Loucy (cell line): ENCODE measurements at regions not wholly inside any gene's neighbourhood (a gene's known extent, or its start where the extent isn't known, plus 50 kb on each side); places are given as distances from the start of the nearest gene placed in this dataset.

Experiments
- H2AFZ ChIP-seq: fragments of 200-600 bp; sonication (generic); 2 replicates; pipeline ENCODE4 v1.6.0; 2016; ENCODE audit warnings: antibody characterized with exemption, mild to moderate bottlenecking, low read length, moderate library complexity
- H3F3A ChIP-seq: fragments of 200-600 bp; 2 replicates; pipeline ENCODE4 v1.6.0; 2016; ENCODE audit warnings: antibody characterized with exemption, low read depth, mild to moderate bottlenecking
- H3K27me3 ChIP-seq: fragments of 200-600 bp; sonication (generic); 2 replicates; pipeline ENCODE4 v1.6.1; 2014; ENCODE audit warnings: low read length, mild to moderate bottlenecking; ENCODE audit not compliant: insufficient read depth, poor library complexity, severe bottlenecking
- H3K36me3 ChIP-seq: fragments of 200-600 bp; sonication (generic); 2 replicates; pipeline ENCODE4 v1.6.1; 2016; ENCODE audit warnings: low read length; ENCODE audit not compliant: insufficient read depth
- H3K4me1 ChIP-seq: fragments of 200-600 bp; sonication (generic); 2 replicates; pipeline ENCODE4 v1.5.1; 2014; ENCODE audit warnings: low read length, mild to moderate bottlenecking; ENCODE audit not compliant: insufficient read depth, poor library complexity, severe bottlenecking
- H3K4me2 ChIP-seq: fragments of 200-600 bp; sonication (generic); 2 replicates; pipeline ENCODE4 v1.6.0; 2014; ENCODE audit warnings: antibody characterized with exemption, low read length, low read depth, mild to moderate bottlenecking; ENCODE audit not compliant: poor library complexity, severe bottlenecking
- H3K4me3 ChIP-seq: fragments of 200-600 bp; sonication (generic); 2 replicates; pipeline ENCODE4 v1.5.1; 2014; ENCODE audit warnings: low read length, mild to moderate bottlenecking, mixed read lengths; ENCODE audit not compliant: poor library complexity, severe bottlenecking
- H3K79me2 ChIP-seq: fragments of 200-600 bp; sonication (generic); 2 replicates; pipeline ENCODE4 v1.6.1; 2014; ENCODE audit warnings: low read length; ENCODE audit not compliant: insufficient read depth
- H3K9ac ChIP-seq: fragments of 200-600 bp; sonication (generic); 2 replicates; pipeline ENCODE4 v1.6.0; 2014; ENCODE audit warnings: mild to moderate bottlenecking, low read depth, low read length, moderate library complexity; ENCODE audit not compliant: poor library complexity, severe bottlenecking
- H3K9me2 ChIP-seq: fragments of 200-600 bp; sonication (generic); replicated peaks from 2 replicates; pipeline ENCODE4 v1.6.1; 2016; ENCODE audit warnings: low read depth, low read length, mixed read lengths
- H3K9me3 ChIP-seq: fragments of 200-600 bp; sonication (generic); 2 replicates; pipeline ENCODE4 v1.6.1; 2014; ENCODE audit warnings: mild to moderate bottlenecking, antibody characterized with exemption, low read length, low read depth; ENCODE audit not compliant: insufficient read depth
- H4K20me1 ChIP-seq: fragments of 200-600 bp; sonication (generic); 2 replicates; pipeline ENCODE4 v1.6.0; 2014; ENCODE audit warnings: antibody characterized with exemption, low read length, mild to moderate bottlenecking; ENCODE audit not compliant: insufficient read depth, poor library complexity, severe bottlenecking
- CTCF ChIP-seq: fragments of 200-600 bp; sonication (generic); conservative IDR thresholded peaks from 2 replicates; pipeline ENCODE4 v1.5.1; 2014; ENCODE audit warnings: mild to moderate bottlenecking, antibody characterized with exemption, low read length
- EZH2phosphoT487 ChIP-seq: fragments of 200-600 bp; IDR thresholded peaks from 2 replicates; pipeline ENCODE4 v1.6.1; 2018; ENCODE audit warnings: antibody characterized with exemption, mild to moderate bottlenecking, moderate library complexity, borderline replicate concordance

- no peaks in the 10 kb centered on the region for H3K79me2 ChIP-seq
- no peaks in the 10 kb centered on the region for H3K9me3 ChIP-seq
- H3K36me3 ChIP-seq = no peaks in the 10 kb centered on the region
- H3K4me1 ChIP-seq = no peaks in the 10 kb centered on the region
- H3K4me3 ChIP-seq = no peak overlapping the region
- H4K20me1 ChIP-seq = no peaks in the 10 kb centered on the region
- H3K4me2 ChIP-seq = no peak overlapping the region
- no peak for TF ChIP-seq EZH2phosphoT487
- no peak for TF ChIP-seq CTCF
- H3K9ac ChIP-seq = no peak overlapping the region
- no peaks in the 10 kb centered on the region for H3K27me3 ChIP-seq
- no peaks in the 10 kb centered on the region for H3K9me2 ChIP-seq
- H3F3A ChIP-seq = no peaks in the 10 kb centered on the region
- H2AFZ ChIP-seq = no peak overlapping the region
Observed at GRCh38 chr13:44651724-44652123, 75.6 kb upstream of the TSC22D1 start.

- TF ChIP-seq CTCF (no peak), EZH2phosphoT487 (no peak)
- Histone ChIP-seq H3F3A (no peaks in the 10 kb centered on the region), H3K9me3 (no peaks in the 10 kb centered on the region), H3K4me2 (no peak overlapping the region), H3K4me3 (no peak overlapping the region), H2AFZ (no peak overlapping the region), H4K20me1 (no peaks in the 10 kb centered on the region), H3K9me2 (no peaks in the 10 kb centered on the region), H3K36me3 (no peaks in the 10 kb centered on the region), H3K4me1 (no peaks in the 10 kb centered on the region), H3K27me3 (no peaks in the 10 kb centered on the region), H3K79me2 (no peaks in the 10 kb centered on the region), H3K9ac (no peak overlapping the region)
Observed at GRCh38 chr13:44651209-44651608, 75.1 kb upstream of the TSC22D1 start.

GRCh38 chr13:44649834-44650233 is 73.7 kb upstream of the TSC22D1 start:
- no peaks in the 10 kb centered on the region for H3K79me2 ChIP-seq
- H3K9me2 ChIP-seq = no peaks in the 10 kb centered on the region
- H3K27me3 ChIP-seq = no peaks in the 10 kb centered on the region
- TF ChIP-seq EZH2phosphoT487 = no peak
- no peak for TF ChIP-seq CTCF
- H2AFZ ChIP-seq = no peak overlapping the region
- H3K9ac ChIP-seq = no peak overlapping the region
- H3F3A ChIP-seq = no peaks in the 10 kb centered on the region
- H3K36me3 ChIP-seq = no peaks in the 10 kb centered on the region
- H3K4me1 ChIP-seq = no peaks in the 10 kb centered on the region
- no peaks in the 10 kb centered on the region for H4K20me1 ChIP-seq
- H3K4me3 ChIP-seq = no peak overlapping the region
- no peaks in the 10 kb centered on the region for H3K9me3 ChIP-seq
- H3K4me2 ChIP-seq = no peak overlapping the region
